ENCODE measurements at regions not wholly inside any gene's neighbourhood (a gene's known extent, or its start where the extent isn't known, plus 50 kb on each side); places are given as distances from the start of the nearest gene placed in this dataset.

DNA sequence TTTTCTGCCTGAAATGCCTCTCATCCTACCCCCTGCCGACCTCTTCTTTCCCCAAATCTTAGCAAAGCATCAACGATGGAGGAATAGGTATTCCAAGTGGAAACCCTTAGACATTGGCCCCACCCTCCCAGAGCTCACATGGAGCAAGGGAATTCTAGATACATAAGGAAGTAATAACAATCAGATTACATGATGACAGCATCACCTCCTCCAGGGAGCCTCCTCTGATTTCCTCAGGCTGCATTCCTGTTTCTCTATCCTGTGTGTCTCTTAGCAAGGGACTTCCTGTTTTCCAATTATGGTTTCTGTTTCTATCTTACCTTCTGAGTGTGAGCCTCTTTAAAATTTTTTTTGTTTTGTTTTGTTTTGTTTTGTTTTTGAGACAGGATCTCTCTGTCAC, 246.6 kb downstream of the TSHZ3 start:
- peak overlapping the region; percentile 40; the same call in 1 of the 2 replicates for H3K27ac ChIP-seq
- TF ChIP-seq, protein P1, sequence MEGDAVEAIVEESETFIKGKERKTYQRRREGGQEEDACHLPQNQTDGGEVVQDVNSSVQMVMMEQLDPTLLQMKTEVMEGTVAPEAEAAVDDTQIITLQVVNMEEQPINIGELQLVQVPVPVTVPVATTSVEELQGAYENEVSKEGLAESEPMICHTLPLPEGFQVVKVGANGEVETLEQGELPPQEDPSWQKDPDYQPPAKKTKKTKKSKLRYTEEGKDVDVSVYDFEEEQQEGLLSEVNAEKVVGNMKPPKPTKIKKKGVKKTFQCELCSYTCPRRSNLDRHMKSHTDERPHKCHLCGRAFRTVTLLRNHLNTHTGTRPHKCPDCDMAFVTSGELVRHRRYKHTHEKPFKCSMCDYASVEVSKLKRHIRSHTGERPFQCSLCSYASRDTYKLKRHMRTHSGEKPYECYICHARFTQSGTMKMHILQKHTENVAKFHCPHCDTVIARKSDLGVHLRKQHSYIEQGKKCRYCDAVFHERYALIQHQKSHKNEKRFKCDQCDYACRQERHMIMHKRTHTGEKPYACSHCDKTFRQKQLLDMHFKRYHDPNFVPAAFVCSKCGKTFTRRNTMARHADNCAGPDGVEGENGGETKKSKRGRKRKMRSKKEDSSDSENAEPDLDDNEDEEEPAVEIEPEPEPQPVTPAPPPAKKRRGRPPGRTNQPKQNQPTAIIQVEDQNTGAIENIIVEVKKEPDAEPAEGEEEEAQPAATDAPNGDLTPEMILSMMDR (conservative IDR thresholded peaks at IDR 0.05), result no peak

DNA sequence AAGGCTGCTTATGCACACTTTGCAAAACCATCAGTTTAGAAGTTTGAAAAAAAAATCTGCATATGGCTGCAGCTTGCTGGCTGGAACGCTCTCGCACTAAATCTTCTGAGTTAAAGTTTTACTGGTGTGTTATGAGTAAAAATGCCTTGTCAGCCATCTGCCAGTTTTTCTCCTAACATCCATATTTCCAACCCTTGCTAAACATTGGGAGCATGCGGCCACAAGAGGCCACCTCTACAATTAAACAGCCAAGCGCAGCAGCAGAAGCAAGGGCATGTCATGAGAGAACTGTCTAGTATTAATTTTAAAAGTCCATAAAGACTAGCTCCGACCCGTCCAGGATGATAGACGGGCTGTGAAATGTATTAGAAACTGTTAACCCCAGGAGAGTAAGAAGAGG, 248.3 kb downstream of the TSHZ3 start:
- TF ChIP-seq, protein P1 (conservative IDR thresholded peaks at IDR 0.05), result no peak
- H3K27ac ChIP-seq, result peak overlapping the region; percentile 40

DNA sequence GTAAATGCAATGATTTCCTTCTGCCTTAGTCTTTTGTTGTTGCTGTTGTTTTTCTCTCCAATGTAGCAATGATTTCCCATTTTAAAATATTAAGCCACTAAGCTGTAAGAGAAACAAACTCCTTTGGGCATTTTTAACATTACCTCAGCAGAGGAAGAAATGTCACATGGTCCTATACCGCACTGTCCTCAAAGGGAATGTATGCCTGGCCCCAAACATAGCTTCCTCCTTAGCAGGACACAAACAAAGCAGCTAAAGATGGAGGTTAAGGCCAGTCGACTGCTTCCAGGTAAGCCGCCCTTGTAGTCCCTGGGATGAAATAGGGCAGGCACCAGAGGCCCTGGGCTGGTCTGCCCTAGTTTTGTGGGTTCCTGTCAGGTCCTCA, 249.0 kb downstream of the TSHZ3 start:
- H3K27ac ChIP-seq, result no peak overlapping the region
- TF ChIP-seq, protein P1 (conservative IDR thresholded peaks at IDR 0.05), result no peak

DNA sequence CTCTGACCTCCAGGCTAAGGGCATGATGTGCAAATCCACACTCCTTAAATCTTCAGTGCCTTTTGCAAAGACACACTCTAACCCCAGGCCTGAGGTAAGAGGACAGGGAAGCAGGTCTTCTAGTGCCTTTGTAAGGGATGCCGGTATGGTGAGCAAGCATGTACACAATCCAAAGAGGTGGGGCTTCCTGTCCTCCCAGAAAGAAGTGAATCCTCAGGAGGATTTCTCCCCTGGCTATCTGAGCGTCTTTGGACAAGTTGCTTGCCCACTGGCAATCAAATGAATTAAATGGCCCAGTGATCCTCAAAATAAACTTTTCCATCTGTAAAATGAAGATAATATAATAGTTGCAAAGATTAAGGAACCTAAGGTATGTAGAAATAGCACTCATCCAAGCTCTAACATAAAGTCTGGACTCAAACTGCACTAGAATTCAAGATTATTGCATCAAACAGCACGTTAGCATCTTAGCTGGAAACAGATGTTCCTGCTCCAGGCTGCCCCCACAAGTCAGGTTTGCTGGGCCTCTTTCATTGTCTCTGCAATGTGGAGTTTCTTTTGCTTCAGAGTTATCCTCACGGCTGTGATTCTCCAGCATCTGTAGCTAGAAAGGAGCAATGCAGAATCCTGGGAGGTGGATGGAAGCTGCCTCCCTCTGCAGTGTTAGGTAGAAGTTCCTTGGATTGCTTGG, 249.6 kb downstream of the TSHZ3 start:
- no peak overlapping the region for H3K27ac ChIP-seq
- TF ChIP-seq, protein P1 (conservative IDR thresholded peaks at IDR 0.05), result no peak

DNA sequence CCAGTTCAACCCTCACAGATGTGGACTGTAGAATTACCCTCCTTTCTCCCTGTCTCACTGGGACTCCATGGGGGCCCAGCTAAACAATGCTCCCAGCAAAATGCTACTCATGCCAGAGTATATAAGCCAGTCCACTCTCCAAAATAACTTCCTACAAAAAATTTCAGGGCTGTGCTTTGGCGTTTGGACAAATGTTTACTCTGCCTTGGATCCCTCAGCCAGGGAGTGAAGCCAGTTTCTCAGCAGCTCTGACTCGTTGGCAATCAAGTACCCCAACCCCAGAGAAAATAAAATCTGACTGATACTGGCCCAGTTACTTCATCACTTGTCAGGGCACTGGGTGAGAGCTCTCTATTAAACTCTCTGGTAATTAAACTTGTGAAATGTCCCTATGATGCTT, 250.4 kb downstream of the TSHZ3 start:
- TF ChIP-seq, protein P1 (conservative IDR thresholded peaks at IDR 0.05), result no peak
- H3K27ac ChIP-seq, result no peak overlapping the region

DNA sequence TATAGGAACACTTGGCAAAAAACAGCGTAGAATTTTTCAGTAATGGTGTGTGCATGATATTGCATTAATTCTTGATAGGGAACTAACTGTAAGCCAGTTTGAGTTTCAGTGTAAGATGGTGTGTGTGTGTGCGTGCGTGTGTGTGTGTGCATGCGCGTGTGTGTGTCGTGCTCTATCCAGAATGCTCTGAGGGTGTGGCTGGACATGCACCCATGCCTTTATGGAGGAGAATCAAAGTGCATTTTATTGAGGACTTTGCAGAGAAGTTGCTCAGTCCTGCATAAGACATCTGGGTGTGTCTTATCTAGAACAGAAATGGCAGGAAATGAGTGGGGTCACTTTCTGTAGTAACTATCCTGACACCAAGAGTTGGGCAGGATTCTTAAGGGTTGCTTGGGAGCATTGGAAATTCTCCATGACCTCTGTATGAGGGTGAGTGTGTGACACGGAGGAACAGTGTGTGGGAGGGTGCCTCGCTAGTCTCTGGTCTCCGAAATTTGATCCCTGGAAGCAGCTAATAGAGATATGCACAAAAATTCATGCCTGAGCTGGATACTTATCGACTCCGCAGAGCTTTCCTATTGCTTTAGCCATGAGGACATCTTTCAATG, 252.2 kb downstream of the TSHZ3 start:
- TF ChIP-seq, protein P1 (conservative IDR thresholded peaks at IDR 0.05), result no peak
- no peak overlapping the region for H3K27ac ChIP-seq

DNA sequence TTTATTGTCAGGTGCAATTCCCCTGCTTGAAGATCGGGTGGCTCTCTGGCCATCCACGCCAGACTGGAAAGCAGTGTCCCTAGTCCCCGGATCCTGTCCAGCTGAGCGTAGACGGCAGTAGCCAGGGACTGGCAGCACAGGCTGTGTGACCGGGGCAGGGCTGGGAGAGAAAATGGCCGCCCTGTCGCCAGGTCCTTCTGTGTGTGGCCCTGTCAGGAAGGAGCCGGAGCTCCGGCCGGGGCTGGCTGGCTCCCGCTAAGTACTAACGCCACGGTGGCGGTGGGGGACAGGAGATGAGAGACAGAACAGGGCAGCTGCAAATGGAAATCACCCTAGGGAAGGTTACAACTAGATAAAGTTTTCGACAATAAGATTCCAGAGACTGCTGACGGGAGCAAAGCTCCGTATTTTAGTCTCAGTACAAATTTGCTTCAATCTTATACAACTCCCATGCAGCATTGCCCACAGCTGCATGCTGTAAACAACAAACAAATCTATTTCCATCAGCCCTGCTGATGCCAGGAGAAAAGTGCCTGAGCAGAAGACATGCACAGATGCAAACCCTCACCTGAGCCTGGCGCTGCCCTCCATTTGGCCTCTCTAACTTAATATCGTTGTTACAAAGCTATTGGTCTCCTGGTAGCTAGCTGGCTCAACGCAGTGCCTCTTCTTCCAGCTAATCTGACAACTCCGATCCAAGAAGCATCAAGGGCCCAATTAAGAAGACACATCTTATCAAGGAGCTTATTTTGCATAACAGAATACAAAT, 253.0 kb downstream of the TSHZ3 start:
- H3K27ac ChIP-seq, result no peak overlapping the region
- TF ChIP-seq, protein P1 (conservative IDR thresholded peaks at IDR 0.05), result no peak

All from VCaP (cell line).